ENCODE measurements at regions not wholly inside any gene's neighbourhood (a gene's known extent, or its start where the extent isn't known, plus 50 kb on each side); places are given as distances from the start of the nearest gene placed in this dataset.

DNA sequence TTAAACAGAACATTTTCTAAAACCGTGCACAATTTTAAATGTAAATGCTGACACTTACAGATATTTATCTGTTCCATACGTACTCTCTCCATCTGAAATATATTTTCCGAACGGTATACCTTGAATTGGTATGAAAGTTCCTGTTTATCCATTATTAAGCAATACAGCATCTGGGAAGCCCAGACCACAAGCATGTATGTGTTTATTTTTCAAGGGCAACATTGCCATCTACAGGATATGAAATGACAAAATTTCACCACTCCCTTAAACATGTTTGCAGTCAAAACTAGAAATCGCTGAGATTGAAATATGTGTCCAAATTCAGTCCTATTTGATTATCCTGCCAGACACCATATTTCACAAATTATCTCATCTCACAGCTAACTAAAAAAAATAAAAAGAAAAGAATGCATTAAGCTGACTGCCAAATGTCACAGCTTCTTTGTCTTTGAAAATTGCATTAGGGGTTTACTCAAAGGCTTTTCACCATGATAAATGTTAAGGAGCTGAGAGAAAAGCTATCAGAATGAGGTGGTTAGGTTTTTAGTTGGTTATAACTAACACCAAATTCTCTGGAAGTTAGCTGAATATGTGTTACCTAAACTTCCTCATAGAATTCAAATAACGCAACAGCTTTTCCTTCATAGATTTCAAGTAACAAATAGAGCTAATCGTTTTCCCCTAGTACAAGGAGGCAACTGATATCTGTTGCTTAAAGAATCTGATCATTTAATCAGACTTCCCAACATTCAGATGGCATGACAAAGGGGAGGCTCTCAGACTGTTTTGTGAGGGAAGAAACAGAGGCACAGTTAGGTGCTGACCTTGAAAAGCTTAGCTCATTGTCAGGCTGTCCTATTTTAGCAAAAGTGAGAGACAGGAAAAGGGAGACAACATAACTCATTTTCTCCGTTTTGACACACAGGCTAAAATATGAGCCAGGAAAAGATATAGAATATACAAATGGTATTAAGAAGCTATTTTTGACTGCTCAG lies 533.1 kb downstream of the TBL1XR1 start:
- H3K18ac ChIP-seq (ENCODE audit: insufficient read length, low read depth, low read length): no peak overlapping the region
- TF ChIP-seq, protein P1, sequence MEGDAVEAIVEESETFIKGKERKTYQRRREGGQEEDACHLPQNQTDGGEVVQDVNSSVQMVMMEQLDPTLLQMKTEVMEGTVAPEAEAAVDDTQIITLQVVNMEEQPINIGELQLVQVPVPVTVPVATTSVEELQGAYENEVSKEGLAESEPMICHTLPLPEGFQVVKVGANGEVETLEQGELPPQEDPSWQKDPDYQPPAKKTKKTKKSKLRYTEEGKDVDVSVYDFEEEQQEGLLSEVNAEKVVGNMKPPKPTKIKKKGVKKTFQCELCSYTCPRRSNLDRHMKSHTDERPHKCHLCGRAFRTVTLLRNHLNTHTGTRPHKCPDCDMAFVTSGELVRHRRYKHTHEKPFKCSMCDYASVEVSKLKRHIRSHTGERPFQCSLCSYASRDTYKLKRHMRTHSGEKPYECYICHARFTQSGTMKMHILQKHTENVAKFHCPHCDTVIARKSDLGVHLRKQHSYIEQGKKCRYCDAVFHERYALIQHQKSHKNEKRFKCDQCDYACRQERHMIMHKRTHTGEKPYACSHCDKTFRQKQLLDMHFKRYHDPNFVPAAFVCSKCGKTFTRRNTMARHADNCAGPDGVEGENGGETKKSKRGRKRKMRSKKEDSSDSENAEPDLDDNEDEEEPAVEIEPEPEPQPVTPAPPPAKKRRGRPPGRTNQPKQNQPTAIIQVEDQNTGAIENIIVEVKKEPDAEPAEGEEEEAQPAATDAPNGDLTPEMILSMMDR (conservative IDR thresholded peaks at IDR 0.05): peak; percentile 67
- no peak overlapping the region for H2BK15ac ChIP-seq (ENCODE audit: low read depth, low read length)
- H2AK5ac ChIP-seq (ENCODE audit: insufficient read length, low read length): no peak overlapping the region
- H3K79me1 ChIP-seq (ENCODE audit: insufficient read depth, low read depth, low read length, poor library complexity, severe bottlenecking): no peaks in the 10 kb centered on the region
- no peak overlapping the region for H2BK5ac ChIP-seq (ENCODE audit: insufficient read length, low read length)
- no peak overlapping the region for H3K23ac ChIP-seq (ENCODE audit: insufficient read length, low read depth, low read length)
- H3K4me1 ChIP-seq (ENCODE audit: insufficient read depth, low read length): no peaks in the 10 kb centered on the region
- H3K23me2 ChIP-seq (ENCODE audit: insufficient read length, low read depth, low read length, poor library complexity, severe bottlenecking): no peaks in the 10 kb centered on the region
- H4K20me1 ChIP-seq (ENCODE audit: control insufficient read depth, insufficient read depth, insufficient read length): no peaks in the 10 kb centered on the region
- H3K27ac ChIP-seq (ENCODE audit: insufficient read length, low read depth, low read length): no peak overlapping the region
- no peak overlapping the region for H3K4ac ChIP-seq (ENCODE audit: low read depth, low read length)
- no peak overlapping the region for H2AFZ ChIP-seq (ENCODE audit: low read length)
- peaks cover 21 to 22% of the 10 kb centered on the region in 2 experiments for H3K4me1 Mint-ChIP-seq
- no peak overlapping the region for H3K56ac ChIP-seq (ENCODE audit: insufficient read length, low read depth, low read length)
- no peaks in the 10 kb centered on the region for H3K27me3 ChIP-seq (ENCODE audit: insufficient read depth, low read length)
- no peak overlapping the region for H4K5ac ChIP-seq (ENCODE audit: insufficient read length, low read depth, low read length)
- peak overlapping the region; percentile 87 to 96 (median 94); a peak in 4 of 7 replicates for H3K27ac Mint-ChIP-seq
- H3K9me3 Mint-ChIP-seq: peaks cover 3 to 5% of the 10 kb centered on the region in 2 experiments; a peak in 3 of 5 replicates
- no peak overlapping the region for H3K4me3 Mint-ChIP-seq
- H2BK20ac ChIP-seq (ENCODE audit: low read depth, low read length, poor library complexity, severe bottlenecking): no peak overlapping the region
- WGBS (ENCODE audit: extremely low coverage, insufficient read length, low lambda C conversion rate): no CpG with 5 or more reads among the region's 8 CpGs
- H3K4me2 ChIP-seq (ENCODE audit: insufficient read depth, insufficient read length, low read length): no peak overlapping the region
- H4K8ac ChIP-seq (replicated peaks; ENCODE audit: insufficient read length, low read depth, low read length): no peak overlapping the region
- no peak overlapping the region for H2BK12ac ChIP-seq (ENCODE audit: insufficient read length, low read depth, low read length)
- H3K14ac ChIP-seq (ENCODE audit: insufficient read depth, low read length): no peak overlapping the region
- H3K9me3 ChIP-seq (ENCODE audit: control insufficient read depth, low read depth, low read length): no peaks in the 10 kb centered on the region
- H2BK120ac ChIP-seq (ENCODE audit: low read depth, low read length, poor library complexity, severe bottlenecking): no peak overlapping the region
- no peak overlapping the region for H4K91ac ChIP-seq (ENCODE audit: insufficient read length, low read depth, low read length)
- no peak overlapping the region for H3T11ph ChIP-seq (ENCODE audit: low read length)
- no peak overlapping the region for H3K9ac ChIP-seq (ENCODE audit: extremely low read depth, insufficient read length, low read length)
- H3K27me3 Mint-ChIP-seq (ENCODE audit: low read depth): no peaks in the 10 kb centered on the region
- H3K79me2 ChIP-seq (ENCODE audit: insufficient read depth, low read length): no peaks in the 10 kb centered on the region
- no peak for DNase-seq
- peaks cover 0 to 6% (median 3%) of the 10 kb centered on the region in 3 experiments; a peak in 5 of 7 replicates for H3K36me3 Mint-ChIP-seq (ENCODE audit: insufficient read depth in 1 of 3, low read depth in 3 of 3)

All from H9 (cell line).